ENCODE measurements at regions not wholly inside any gene's neighbourhood (a gene's known extent, or its start where the extent isn't known, plus 50 kb on each side); places are given as distances from the start of the nearest gene placed in this dataset.
A peak's percentile ranks its signal among the peaks of the same experiment; 100 is the strongest.
"Not testable (repeated sequence)": the region's sequence is repeated elsewhere in the genome, so short reads cannot be mapped to it uniquely, and the experiment has no call there.

DNA sequence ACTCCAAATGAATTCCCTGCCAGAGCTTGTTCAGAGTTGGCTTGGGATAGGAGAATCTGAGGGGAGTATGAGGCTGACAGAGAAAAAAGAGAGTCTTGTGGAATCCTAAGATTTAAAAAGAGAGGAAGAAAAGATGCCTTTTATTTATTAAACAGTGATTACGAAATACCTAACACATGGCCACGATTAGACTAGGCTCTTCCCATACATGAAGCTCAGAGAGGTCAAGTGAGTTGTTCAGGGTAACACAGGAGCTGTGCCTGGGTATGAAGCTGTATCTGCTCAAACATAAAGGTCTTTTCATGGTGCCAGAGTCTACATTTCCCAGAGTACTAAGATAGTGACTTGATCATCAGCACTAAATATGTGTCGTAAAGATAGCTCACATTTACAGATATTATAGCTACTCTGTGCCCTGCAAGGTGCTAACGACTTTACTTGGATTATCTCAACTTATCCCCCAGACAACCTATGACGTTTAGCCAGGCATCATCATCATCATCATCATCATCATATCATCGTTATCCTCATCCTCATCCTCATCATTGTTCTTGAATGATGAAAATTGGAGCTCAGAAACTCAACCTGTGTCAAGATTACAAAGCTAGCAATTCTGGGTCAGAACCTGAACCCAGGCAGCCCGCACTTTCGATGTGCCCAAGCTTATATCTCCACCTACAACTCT, 500.8 kb downstream of the NPIPA7 start:
- no peak for DNase-seq (ENCODE audit: low read depth)

DNA sequence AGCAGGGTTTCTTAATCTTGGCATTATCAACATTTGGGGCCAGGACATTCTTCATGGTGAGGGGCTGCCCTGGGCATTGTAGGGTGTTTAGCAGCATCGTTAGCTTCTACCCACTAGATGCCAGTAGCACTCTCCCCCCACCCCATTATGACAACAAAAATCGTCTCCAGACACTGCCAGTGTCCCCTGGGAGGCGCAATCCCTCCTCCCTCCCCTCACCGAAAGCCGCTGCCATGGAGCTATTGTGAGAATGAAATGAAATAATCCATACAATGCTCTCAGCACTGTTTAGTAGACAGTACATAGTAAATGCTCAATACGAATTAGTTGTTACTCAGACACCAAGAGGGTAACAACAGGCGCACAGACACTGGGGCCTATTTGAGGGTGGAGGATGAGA, 502.9 kb downstream of the NPIPA7 start:
- DNase-seq (ENCODE audit: low read depth) = no peak

- DNase-seq (ENCODE audit: low read depth) = no peak
Observed at GRCh38 chr16:16882766-16883165, 503.8 kb downstream of the NPIPA7 start.

- DNase-seq (ENCODE audit: low read depth) = no peak
Observed at GRCh38 chr16:16884451-16884850, 505.5 kb downstream of the NPIPA7 start.

DNA sequence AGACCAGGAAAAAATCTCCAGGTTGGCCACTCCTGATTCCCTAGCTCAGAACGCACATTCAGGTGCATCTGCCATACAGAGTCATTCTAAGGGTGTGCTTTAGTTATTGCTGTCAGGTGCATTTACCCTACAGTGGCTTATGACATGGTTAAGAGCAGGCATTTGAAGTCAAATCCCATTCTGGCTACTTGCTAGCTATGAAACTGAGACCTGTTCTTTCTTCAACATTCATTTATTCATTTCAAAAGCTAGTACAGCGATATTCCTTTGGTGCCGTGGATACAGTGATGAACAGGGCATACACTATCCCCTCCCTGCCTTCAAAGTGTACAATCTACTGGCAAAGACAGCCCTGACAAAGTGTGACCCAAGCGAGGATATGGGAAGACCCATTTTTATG, 508.3 kb downstream of the NPIPA7 start:
- no peak for DNase-seq (ENCODE audit: low read depth)

DNA sequence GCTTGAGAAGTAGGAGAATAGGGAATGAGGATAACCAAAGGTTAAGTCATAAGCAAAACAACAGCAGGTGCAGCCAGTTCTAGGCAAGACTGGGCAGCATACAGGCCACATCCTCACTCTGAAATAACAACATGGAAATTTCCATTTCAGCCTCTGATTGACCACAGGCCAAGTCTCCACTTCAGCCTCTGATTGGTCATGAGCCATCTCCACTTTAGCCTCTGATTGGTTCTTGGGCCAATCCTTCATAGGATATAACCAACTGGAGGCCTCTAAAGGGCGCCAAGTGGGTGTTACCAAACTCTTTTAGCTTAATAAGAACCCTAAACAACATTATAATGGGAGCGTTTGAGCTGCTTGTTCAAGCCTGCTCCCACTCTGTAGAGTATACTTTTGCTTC, 512.0 kb downstream of the NPIPA7 start:
- DNase-seq (ENCODE audit: low read depth) = peak; percentile 0

DNA sequence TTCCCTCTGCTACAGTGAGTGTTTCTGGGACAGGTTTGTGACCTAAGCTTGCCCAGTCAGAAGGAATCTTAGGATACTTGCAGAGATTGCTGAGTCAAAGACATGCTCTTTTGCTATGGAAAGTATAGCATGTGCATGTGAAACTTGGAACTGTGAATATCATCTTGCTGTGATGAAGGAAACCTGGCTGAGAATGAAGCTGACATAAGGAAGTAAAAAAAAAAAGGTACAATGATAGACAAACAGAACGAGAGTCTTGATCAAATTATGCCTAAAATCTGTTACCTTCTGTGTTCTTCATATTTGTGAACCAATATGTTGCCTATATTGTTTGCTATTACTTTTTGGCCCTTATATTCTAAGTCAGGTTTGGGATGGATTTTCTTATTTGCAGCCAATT, 525.7 kb downstream of the NPIPA7 start:
- DNase-seq (ENCODE audit: low read depth) = no peak

DNA sequence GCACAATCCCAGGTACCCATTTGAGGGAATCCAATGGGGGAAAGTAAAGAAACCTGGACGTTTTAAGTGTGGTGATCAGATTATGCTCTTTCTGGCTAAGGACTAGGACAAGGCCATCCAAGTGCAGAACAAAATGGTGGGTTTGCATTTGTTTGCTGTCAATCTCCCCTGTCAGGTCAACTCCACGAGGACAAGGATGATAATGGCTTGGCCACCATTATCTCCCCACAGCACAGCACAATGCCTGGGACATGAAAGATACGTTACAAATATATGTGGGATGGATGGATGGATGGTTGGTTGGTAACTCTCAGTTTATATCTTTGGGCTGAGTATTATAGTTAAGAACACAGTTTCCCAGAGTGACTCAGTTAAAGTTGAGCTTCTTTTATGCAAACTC, 526.9 kb downstream of the NPIPA7 start:
- no peak for DNase-seq (ENCODE audit: low read depth)

- DNase-seq (ENCODE audit: low read depth) = no peak
Observed at GRCh38 chr16:16907089-16907488, 528.1 kb downstream of the NPIPA7 start.

DNA sequence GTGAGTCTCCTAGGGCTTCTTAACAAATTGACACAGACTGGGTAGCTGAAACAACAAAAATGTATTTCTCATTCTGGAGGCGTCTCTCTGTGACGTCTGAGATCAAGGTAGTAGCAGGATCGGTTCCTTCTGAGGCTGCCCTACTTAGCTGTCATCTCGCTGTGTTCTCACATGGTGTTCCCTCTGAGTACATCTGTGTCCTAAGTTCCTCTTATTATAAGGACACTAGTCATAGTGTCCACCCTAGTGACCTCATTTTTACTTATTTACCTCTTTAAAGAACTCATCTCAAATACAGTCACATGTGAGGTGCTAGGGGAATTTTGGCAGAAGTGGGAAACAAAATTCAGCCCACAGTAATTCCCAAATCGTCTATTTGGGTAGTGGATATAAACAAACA, 529.1 kb downstream of the NPIPA7 start:
- no peak for DNase-seq (ENCODE audit: low read depth)

- no peak for DNase-seq (ENCODE audit: low read depth)
Observed at GRCh38 chr16:16909126-16909525, 530.2 kb downstream of the NPIPA7 start.

DNA sequence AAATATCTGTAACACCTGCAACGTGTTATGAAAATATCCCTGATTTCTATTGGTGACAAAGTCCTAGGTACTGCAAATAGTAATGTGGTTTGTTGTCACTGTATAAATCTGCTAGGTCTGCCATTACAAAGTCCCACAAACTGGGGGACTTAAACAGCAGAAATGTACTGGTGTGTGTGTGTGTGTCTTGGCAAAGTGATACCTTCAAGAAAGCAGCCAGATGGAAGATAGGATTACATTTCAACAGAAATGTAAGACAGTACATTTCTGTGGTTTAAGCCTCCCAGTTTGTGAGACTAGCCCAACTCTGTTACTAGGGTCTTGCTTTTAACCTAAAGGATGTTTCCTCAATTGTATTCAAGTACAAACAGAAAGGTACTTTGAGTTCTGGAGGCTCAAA, 531.7 kb downstream of the NPIPA7 start:
- DNase-seq (ENCODE audit: low read depth) = no peak

GRCh38 chr16:16915771-16916170, 536.8 kb downstream of the NPIPA7 start:
- DNase-seq (ENCODE audit: low read depth) = no peak

DNA sequence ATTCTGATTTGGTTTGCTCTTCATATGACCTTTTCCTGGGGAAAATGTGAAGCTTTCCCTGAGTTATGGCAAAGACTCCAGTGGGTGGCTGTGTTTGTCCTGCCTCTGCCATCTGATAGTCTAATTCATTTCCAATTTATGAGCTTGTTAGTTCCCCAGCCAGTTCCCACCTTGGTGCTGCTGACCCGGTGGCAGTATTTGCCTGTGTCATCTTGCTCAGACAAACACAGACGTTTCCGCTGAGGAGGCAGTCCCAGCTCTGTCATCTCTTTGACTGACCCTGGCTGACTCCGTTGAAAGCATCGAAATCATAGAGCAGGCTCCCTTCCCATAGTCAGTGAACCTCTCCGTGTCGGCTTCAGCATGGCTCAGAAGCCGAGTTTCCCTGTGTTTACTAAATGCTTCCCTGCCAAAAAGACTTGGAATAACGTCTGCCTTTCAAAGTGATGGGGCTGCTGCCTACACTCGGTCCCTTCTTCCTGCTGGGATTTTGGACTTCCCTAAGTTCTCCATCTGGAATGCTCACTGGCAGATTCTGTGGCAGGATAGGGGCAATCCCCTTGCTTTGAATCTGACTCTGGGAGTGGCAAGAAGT, 538.3 kb downstream of the NPIPA7 start:
- no peak for DNase-seq (ENCODE audit: low read depth)

- DNase-seq (ENCODE audit: low read depth) = no peak
Observed at GRCh38 chr16:16923479-16923878, 544.5 kb downstream of the NPIPA7 start.

- DNase-seq (ENCODE audit: low read depth) = no peak
Observed at GRCh38 chr16:16924613-16925012, 545.7 kb downstream of the NPIPA7 start.

GRCh38 chr16:16925432-16925831, 545.3 kb downstream of the XYLT1 start:
- DNase-seq (ENCODE audit: low read depth) = no peak

DNA sequence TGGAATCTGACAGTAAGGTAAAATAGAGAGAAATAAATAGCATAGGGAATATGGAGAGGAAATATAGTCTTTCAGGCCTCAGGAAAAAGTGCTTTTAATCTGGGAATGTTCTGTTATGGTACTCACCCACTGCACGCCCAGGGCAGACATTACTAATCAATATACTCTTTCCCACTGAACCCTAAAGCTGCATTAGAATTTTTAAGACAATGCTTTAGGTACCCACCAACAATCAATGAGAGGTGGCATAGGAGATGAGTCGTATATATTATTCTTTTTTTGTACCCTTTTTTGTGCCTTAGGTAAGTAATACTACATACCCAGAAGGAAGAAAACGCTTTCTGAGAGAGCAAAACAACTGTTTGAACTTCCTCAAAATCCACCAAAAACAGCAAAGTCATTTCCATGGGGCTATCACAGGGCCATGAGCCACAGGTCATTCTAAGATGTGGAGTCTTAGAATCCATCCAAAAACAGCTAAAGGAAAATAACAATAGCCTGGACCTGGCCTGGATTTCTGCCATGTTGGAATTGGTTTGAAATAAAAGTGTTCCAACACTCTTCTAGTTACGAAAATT, 542.1 kb downstream of the XYLT1 start:
- DNase-seq (ENCODE audit: low read depth) = no peak

GRCh38 chr16:16930309-16931000, 540.3 kb downstream of the XYLT1 start:
- DNase-seq (ENCODE audit: low read depth) = no peak

- DNase-seq (ENCODE audit: low read depth) = no peak
Observed at GRCh38 chr16:16933861-16934260, 536.9 kb downstream of the XYLT1 start.

- no peak for DNase-seq (ENCODE audit: low read depth)
Observed at GRCh38 chr16:16934660-16935059, 536.1 kb downstream of the XYLT1 start.

DNA sequence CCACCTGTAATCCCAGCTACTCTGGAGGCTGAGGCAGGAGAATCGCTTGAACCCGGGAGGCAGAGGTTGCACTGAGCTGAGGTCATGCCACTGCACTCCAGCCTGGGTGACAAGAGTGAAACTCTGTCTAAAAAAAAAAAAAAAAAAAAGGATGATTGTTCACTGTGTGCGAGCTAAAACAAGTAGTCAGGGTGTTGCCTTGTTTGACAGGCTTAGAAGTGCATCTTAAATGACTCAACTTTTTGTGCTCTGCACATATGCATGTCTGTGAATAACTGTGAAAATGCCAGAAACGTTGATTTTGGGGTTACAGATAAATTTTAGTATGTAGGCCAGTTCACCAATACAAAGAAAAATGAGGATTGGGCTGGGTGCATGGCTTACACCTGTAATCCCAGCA, 534.9 kb downstream of the XYLT1 start:
- not testable (repeated sequence) for DNase-seq (ENCODE audit: low read depth)

- DNase-seq (ENCODE audit: low read depth) = no peak
Observed at GRCh38 chr16:16937576-16937975, 533.2 kb downstream of the XYLT1 start.
